Activated naive CD4-positive, alpha-beta T cell treated with anti-CD3 and anti-CD28 coated beads, Interleukin-2, amount 10 ng/mL, durations not matched to agents 7 days and 5 days (primary cell): ENCODE measurements at regions not wholly inside any gene's neighbourhood (a gene's known extent, or its start where the extent isn't known, plus 50 kb on each side); places are given as distances from the start of the nearest gene placed in this dataset.
"Not testable (repeated sequence)": the region's sequence is repeated elsewhere in the genome, so short reads cannot be mapped to it uniquely, and the experiment has no call there.

Experiments used
- CTCF ChIA-PET: fragments of 350-600 bp; sonication (Branson Sonifier 250); formaldehyde crosslinking; loops from one replicate; lab custom pipeline; 2021; ENCODE audit warnings: antibody characterized with exemption; lab: Charles Lee
- DNase-seq: peaks from one replicate; pipeline ENCODE4 v3.0.0-alpha.2; 2020
- H3K27ac Mint-ChIP-seq: one replicate; pipeline ENCODE4 v1.8.0; 2021; ENCODE audit warnings: mild to moderate bottlenecking, moderate library complexity, mixed read lengths
- H3K27me3 Mint-ChIP-seq: one replicate; pipeline ENCODE4 v1.8.0; 2021; ENCODE audit warnings: mild to moderate bottlenecking, mixed read lengths
- H3K36me3 Mint-ChIP-seq: one replicate; pipeline ENCODE4 v1.8.0; 2021; ENCODE audit warnings: mixed read lengths
- H3K4me1 Mint-ChIP-seq: one replicate; pipeline ENCODE4 v1.8.0; 2021; ENCODE audit warnings: mixed read lengths
- H3K4me3 Mint-ChIP-seq: one replicate; pipeline ENCODE4 v1.8.0; 2021; ENCODE audit warnings: mild to moderate bottlenecking, moderate library complexity, mixed read lengths
- H3K9me3 Mint-ChIP-seq: one replicate; pipeline ENCODE4 v1.8.0; 2021; ENCODE audit warnings: mixed read lengths

DNA sequence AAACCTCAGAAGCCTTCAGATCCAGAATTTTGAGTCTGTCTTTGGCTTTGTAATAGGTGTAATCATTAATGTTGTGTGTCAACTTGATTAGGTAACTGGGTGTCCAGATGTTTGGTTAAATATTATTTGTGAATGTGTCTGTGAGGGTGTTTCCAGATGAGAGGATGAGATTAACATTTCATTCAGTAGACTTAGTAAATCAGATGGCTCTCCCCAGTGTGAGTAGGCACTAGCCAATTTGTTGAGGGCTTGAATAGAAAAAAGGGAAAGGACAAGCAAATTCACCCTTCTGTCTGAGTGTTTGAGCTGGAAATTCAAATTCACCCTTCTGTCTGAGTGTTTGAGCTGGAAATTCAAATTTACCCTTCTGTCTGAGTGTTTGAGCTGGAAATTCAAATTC lies 932.2 kb downstream of the SLC6A15 start:
- Mint-ChIP-seq H3K27ac (no peak overlapping the region), H3K36me3 (no peaks in the 10 kb centered on the region), H3K9me3 (no peaks in the 10 kb centered on the region), H3K4me1 (no peaks in the 10 kb centered on the region), H3K4me3 (no peak overlapping the region), H3K27me3 (no peaks in the 10 kb centered on the region)
- CTCF ChIA-PET: no interaction called here
- no peak for DNase-seq

GRCh38 chr12:83979785-83980184 lies 932.8 kb downstream of the SLC6A15 start:
- H3K4me3 Mint-ChIP-seq: no peak overlapping the region
- H3K36me3 Mint-ChIP-seq: no peaks in the 10 kb centered on the region
- H3K9me3 Mint-ChIP-seq: no peaks in the 10 kb centered on the region
- no peaks in the 10 kb centered on the region for H3K4me1 Mint-ChIP-seq
- no peaks in the 10 kb centered on the region for H3K27me3 Mint-ChIP-seq
- DNase-seq: no peak
- no peak overlapping the region for H3K27ac Mint-ChIP-seq
- CTCF ChIA-PET: no interaction called here

GRCh38 chr12:83971781-83972180 lies 940.8 kb downstream of the SLC6A15 start:
- Mint-ChIP-seq H3K4me1 (no peaks in the 10 kb centered on the region), H3K27me3 (no peaks in the 10 kb centered on the region), H3K36me3 (no peaks in the 10 kb centered on the region), H3K27ac (no peak overlapping the region), H3K4me3 (no peak overlapping the region), H3K9me3 (peaks cover 2% of the 10 kb centered on the region)
- DNase-seq: no peak
- CTCF ChIA-PET: no interaction called here

GRCh38 chr12:83960767-83961166 lies 951.8 kb downstream of the SLC6A15 start:
- CTCF ChIA-PET: no interaction called here
- H3K4me3 Mint-ChIP-seq: no peak overlapping the region
- H3K4me1 Mint-ChIP-seq: no peaks in the 10 kb centered on the region
- H3K36me3 Mint-ChIP-seq: no peaks in the 10 kb centered on the region
- no peak for DNase-seq
- no peak overlapping the region for H3K27ac Mint-ChIP-seq
- no peaks in the 10 kb centered on the region for H3K27me3 Mint-ChIP-seq
- H3K9me3 Mint-ChIP-seq: no peaks in the 10 kb centered on the region

GRCh38 chr12:83958997-83959396 lies 953.6 kb downstream of the SLC6A15 start:
- Mint-ChIP-seq H3K4me3 (no peak overlapping the region), H3K4me1 (no peaks in the 10 kb centered on the region), H3K27ac (no peak overlapping the region), H3K36me3 (no peaks in the 10 kb centered on the region), H3K27me3 (no peaks in the 10 kb centered on the region), H3K9me3 (no peaks in the 10 kb centered on the region)
- no peak for DNase-seq
- CTCF ChIA-PET: no interaction called here

- Mint-ChIP-seq H3K4me3 (no peak overlapping the region), H3K36me3 (no peaks in the 10 kb centered on the region), H3K27ac (no peak overlapping the region), H3K27me3 (no peaks in the 10 kb centered on the region), H3K9me3 (no peaks in the 10 kb centered on the region), H3K4me1 (no peaks in the 10 kb centered on the region)
- CTCF ChIA-PET: no interaction called here
- no peak for DNase-seq
Measured at GRCh38 chr12:83954956-83955601, 957.5 kb downstream of the SLC6A15 start.

- CTCF ChIA-PET: no interaction called here
- H3K4me3 Mint-ChIP-seq: no peak overlapping the region
- H3K27ac Mint-ChIP-seq: no peak overlapping the region
- no peaks in the 10 kb centered on the region for H3K9me3 Mint-ChIP-seq
- H3K4me1 Mint-ChIP-seq: no peaks in the 10 kb centered on the region
- no peak for DNase-seq
- no peaks in the 10 kb centered on the region for H3K27me3 Mint-ChIP-seq
- H3K36me3 Mint-ChIP-seq: no peaks in the 10 kb centered on the region
Measured at GRCh38 chr12:83954071-83954789, 958.4 kb downstream of the SLC6A15 start.

DNA sequence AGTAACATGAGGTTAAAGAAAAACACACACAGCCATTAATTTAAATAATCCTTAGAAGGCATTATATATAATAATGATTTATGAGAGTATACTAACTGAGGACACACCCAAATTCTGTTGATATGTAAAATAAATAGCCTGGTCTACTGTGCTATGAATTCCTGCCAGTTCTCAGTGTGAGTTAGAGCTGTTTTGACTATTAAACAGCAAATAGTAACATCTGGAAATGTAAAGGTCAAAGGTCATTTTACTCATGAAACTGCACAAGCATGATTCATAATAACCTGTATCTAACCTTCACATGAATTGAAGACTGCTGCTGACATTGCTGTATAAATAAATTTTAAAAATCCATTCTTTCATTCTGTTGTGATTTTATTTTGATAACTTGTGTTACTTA lies 966.7 kb downstream of the SLC6A15 start:
- H3K9me3 Mint-ChIP-seq: no peaks in the 10 kb centered on the region
- no peak overlapping the region for H3K4me3 Mint-ChIP-seq
- H3K27ac Mint-ChIP-seq: no peak overlapping the region
- no peak for DNase-seq
- CTCF ChIA-PET: no interaction called here
- H3K27me3 Mint-ChIP-seq: no peaks in the 10 kb centered on the region
- H3K4me1 Mint-ChIP-seq: no peaks in the 10 kb centered on the region
- H3K36me3 Mint-ChIP-seq: no peaks in the 10 kb centered on the region

DNA sequence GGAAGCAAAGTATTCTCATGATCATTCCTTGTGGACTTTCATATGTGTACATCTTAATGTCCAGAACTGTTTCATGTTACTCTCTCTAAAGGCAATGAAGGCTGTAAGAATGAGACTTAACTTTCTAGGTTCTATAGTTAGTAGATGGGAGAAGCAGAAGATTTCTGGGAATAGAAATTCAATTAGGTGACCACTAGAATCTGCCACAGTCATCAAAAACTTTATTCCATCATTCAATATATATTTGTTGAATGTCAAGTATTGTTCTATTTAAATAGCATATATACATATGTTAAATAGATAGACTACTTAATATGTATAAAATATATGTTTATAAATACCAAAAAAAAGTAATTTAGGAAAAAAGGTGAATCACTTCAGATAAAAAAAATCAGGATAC lies 972.9 kb downstream of the SLC6A15 start:
- no peaks in the 10 kb centered on the region for H3K36me3 Mint-ChIP-seq
- CTCF ChIA-PET: no interaction called here
- H3K4me3 Mint-ChIP-seq: no peak overlapping the region
- H3K9me3 Mint-ChIP-seq: no peaks in the 10 kb centered on the region
- H3K27me3 Mint-ChIP-seq: no peaks in the 10 kb centered on the region
- DNase-seq: no peak
- H3K27ac Mint-ChIP-seq: no peak overlapping the region
- H3K4me1 Mint-ChIP-seq: no peaks in the 10 kb centered on the region

DNA sequence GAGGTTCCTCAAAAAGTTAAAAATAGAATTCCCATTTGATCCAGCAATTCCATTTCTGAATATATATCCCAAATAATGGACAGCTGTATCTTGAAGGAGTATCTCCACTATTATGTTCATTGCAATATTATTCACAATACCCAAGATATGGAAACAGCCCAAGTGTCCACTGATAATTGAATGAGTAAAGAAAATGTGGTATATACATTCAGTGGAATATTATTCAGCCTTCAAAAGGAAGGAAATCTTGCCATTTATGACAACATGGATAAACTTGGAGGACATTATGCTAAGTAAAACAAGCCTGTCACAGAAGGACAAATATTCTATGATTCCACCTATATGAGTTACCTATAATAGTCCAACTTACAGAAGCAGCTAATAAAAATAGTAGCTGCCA lies 979.0 kb downstream of the SLC6A15 start:
- Mint-ChIP-seq H3K27me3 (no peaks in the 10 kb centered on the region), H3K4me1 (no peaks in the 10 kb centered on the region), H3K4me3 (no peak overlapping the region), H3K27ac (no peak overlapping the region), H3K36me3 (no peaks in the 10 kb centered on the region), H3K9me3 (no peaks in the 10 kb centered on the region)
- CTCF ChIA-PET: no interaction called here
- DNase-seq: no peak

GRCh38 chr12:83932011-83932410 lies 980.6 kb downstream of the SLC6A15 start:
- H3K9me3 Mint-ChIP-seq: no peaks in the 10 kb centered on the region
- no peak overlapping the region for H3K4me3 Mint-ChIP-seq
- CTCF ChIA-PET: no interaction called here
- no peaks in the 10 kb centered on the region for H3K4me1 Mint-ChIP-seq
- DNase-seq: no peak
- H3K27ac Mint-ChIP-seq: no peak overlapping the region
- H3K36me3 Mint-ChIP-seq: no peaks in the 10 kb centered on the region
- no peaks in the 10 kb centered on the region for H3K27me3 Mint-ChIP-seq

- Mint-ChIP-seq H3K4me3 (no peak overlapping the region), H3K9me3 (no peaks in the 10 kb centered on the region), H3K27me3 (no peaks in the 10 kb centered on the region), H3K4me1 (no peaks in the 10 kb centered on the region), H3K27ac (no peak overlapping the region), H3K36me3 (no peaks in the 10 kb centered on the region)
- CTCF ChIA-PET: no interaction called here
- no peak for DNase-seq
Measured at GRCh38 chr12:83931451-83931850, 981.1 kb downstream of the SLC6A15 start.

- H3K36me3 Mint-ChIP-seq, H3K4me3 Mint-ChIP-seq, CTCF ChIA-PET: not testable (repeated sequence)
Measured at GRCh38 chr12:83929792-83930191, 982.8 kb downstream of the SLC6A15 start.

GRCh38 chr12:83920821-83921547 lies 991.6 kb downstream of the SLC6A15 start:
- Mint-ChIP-seq H3K36me3 (no peaks in the 10 kb centered on the region), H3K4me3 (no peak overlapping the region)
- CTCF ChIA-PET: no interaction called here

More at GRCh38 chr12:83929792-83930191, 982.8 kb downstream of the SLC6A15 start:
- not testable (repeated sequence) for H3K27ac Mint-ChIP-seq, H3K27me3 Mint-ChIP-seq, DNase-seq, H3K4me1 Mint-ChIP-seq, H3K9me3 Mint-ChIP-seq

GRCh38 chr12:83919081-83919480 lies 993.5 kb downstream of the SLC6A15 start:
- Mint-ChIP-seq H3K4me3 (no peak overlapping the region), H3K27me3 (no peaks in the 10 kb centered on the region)
- DNase-seq: no peak

More at GRCh38 chr12:83920821-83921547, 991.6 kb downstream of the SLC6A15 start:
- no peaks in the 10 kb centered on the region for H3K4me1 Mint-ChIP-seq
- H3K27me3 Mint-ChIP-seq: no peaks in the 10 kb centered on the region
- H3K27ac Mint-ChIP-seq: no peak overlapping the region
- H3K9me3 Mint-ChIP-seq: no peaks in the 10 kb centered on the region
- no peak for DNase-seq

More at GRCh38 chr12:83919081-83919480, 993.5 kb downstream of the SLC6A15 start:
- CTCF ChIA-PET: no interaction called here
- H3K9me3 Mint-ChIP-seq: no peaks in the 10 kb centered on the region
- no peaks in the 10 kb centered on the region for H3K36me3 Mint-ChIP-seq
- H3K4me1 Mint-ChIP-seq: no peaks in the 10 kb centered on the region
- no peak overlapping the region for H3K27ac Mint-ChIP-seq
